ENCODE measurements at regions not wholly inside any gene's neighbourhood (a gene's known extent, or its start where the extent isn't known, plus 50 kb on each side); places are given as distances from the start of the nearest gene placed in this dataset.

DNA sequence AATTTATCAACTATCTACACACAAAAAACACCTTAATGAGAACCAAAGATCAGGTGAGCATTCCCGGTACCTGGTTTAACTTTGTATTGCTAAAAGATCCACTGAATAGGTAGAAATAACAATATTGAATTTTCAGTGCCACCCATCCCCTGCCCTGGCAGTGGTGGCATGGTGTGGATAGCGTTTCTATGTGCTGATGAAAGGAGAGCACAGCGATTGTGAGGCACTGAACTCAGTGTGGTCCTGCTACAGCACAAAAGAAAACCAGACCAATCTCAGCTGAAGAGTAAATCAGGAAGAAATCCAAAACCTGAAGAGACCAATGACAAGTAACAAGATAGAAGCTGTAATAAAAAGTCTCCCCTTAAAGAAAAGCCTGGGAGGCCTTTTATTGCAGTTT lies 984.6 kb upstream of the AGA start:
- Mint-ChIP-seq H3K4me3 (ENCODE audit: unreplicated experiment) (no peak overlapping the region), H3K27ac (ENCODE audit: unreplicated experiment) (no peak overlapping the region)
- TF ChIP-seq, protein P1, sequence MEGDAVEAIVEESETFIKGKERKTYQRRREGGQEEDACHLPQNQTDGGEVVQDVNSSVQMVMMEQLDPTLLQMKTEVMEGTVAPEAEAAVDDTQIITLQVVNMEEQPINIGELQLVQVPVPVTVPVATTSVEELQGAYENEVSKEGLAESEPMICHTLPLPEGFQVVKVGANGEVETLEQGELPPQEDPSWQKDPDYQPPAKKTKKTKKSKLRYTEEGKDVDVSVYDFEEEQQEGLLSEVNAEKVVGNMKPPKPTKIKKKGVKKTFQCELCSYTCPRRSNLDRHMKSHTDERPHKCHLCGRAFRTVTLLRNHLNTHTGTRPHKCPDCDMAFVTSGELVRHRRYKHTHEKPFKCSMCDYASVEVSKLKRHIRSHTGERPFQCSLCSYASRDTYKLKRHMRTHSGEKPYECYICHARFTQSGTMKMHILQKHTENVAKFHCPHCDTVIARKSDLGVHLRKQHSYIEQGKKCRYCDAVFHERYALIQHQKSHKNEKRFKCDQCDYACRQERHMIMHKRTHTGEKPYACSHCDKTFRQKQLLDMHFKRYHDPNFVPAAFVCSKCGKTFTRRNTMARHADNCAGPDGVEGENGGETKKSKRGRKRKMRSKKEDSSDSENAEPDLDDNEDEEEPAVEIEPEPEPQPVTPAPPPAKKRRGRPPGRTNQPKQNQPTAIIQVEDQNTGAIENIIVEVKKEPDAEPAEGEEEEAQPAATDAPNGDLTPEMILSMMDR (IDR thresholded peaks at IDR 0.05) = no peak

DNA sequence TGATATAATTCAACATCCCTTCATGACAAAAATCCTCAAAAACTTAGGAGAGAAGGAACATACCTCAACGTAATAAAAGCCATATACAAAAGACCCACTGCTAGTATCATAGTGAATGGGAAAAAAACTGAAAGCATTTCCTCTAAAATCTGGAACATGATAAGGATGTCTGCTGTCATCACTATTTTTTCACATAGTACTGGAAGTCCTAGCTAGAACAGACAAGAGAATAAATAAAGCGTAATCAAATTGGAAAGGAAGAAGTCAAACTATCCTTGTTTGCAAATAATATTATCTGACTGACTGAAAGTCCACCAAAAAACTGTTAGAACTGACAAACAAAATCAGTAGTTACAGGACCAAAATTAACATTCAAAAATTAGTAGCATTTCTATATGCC lies 985.4 kb upstream of the AGA start:
- peaks cover 5% of the 10 kb centered on the region for H3K9me3 Mint-ChIP-seq (ENCODE audit: unreplicated experiment)
- H3K4me3 Mint-ChIP-seq (ENCODE audit: unreplicated experiment) = no peak overlapping the region
- H3K27me3 Mint-ChIP-seq (ENCODE audit: unreplicated experiment) = no peaks in the 10 kb centered on the region
- H3K36me3 Mint-ChIP-seq (ENCODE audit: unreplicated experiment) = no peaks in the 10 kb centered on the region
- no peak overlapping the region for H3K27ac Mint-ChIP-seq (ENCODE audit: unreplicated experiment)
- no peak for DNase-seq (ENCODE audit: extremely low spot score, unreplicated experiment)
- TF ChIP-seq, protein P1 (IDR thresholded peaks at IDR 0.05) = no peak
- no peaks in the 10 kb centered on the region for H3K4me1 Mint-ChIP-seq (ENCODE audit: unreplicated experiment)

More for the DNA sequence above, 984.6 kb upstream of the AGA start:
- Mint-ChIP-seq H3K36me3 (ENCODE audit: unreplicated experiment) (no peaks in the 10 kb centered on the region), H3K9me3 (ENCODE audit: unreplicated experiment) (peaks cover 5% of the 10 kb centered on the region), H3K4me1 (ENCODE audit: unreplicated experiment) (no peaks in the 10 kb centered on the region), H3K27me3 (ENCODE audit: unreplicated experiment) (no peaks in the 10 kb centered on the region)
- DNase-seq (ENCODE audit: extremely low spot score, unreplicated experiment) = no peak

DNA sequence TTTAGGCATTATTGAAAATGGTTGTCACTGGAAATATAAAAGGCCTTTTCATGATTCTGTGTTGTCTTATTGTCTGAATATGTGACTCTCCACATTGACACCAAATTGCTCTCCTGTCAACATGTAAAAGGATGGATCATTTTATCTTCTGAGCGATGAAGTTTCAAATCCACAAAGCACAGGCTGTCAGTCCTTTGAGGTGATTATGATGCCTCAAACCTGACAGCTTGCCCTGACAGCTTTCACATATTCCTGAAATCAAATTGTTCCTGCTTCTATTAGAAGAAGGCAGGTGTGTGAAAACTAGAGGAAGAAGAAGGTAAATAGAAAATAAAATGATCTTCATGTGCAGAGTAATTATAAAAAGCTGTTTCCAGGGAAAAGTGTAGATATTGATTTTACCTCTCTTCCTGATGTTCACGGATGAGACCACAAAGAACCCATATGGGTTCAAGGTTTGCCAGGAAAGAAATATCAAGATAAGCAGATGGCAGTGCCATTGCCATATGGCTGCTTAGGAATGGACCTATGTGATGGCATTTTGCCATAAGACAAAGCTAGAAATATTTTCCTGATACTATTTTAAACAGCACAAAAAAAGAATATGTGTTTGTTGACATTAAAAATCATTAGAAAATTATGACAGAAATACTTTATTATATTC lies 1006.3 kb upstream of the AGA start:
- no peaks in the 10 kb centered on the region for H3K4me1 Mint-ChIP-seq (ENCODE audit: unreplicated experiment)
- H3K27me3 Mint-ChIP-seq (ENCODE audit: unreplicated experiment) = no peaks in the 10 kb centered on the region
- no peaks in the 10 kb centered on the region for H3K36me3 Mint-ChIP-seq (ENCODE audit: unreplicated experiment)
- DNase-seq (ENCODE audit: extremely low spot score, unreplicated experiment) = no peak
- peaks cover 13% of the 10 kb centered on the region for H3K9me3 Mint-ChIP-seq (ENCODE audit: unreplicated experiment)
- no peak overlapping the region for H3K4me3 Mint-ChIP-seq (ENCODE audit: unreplicated experiment)
- TF ChIP-seq, protein P1 (IDR thresholded peaks at IDR 0.05) = no peak
- no peak overlapping the region for H3K27ac Mint-ChIP-seq (ENCODE audit: unreplicated experiment)

DNA sequence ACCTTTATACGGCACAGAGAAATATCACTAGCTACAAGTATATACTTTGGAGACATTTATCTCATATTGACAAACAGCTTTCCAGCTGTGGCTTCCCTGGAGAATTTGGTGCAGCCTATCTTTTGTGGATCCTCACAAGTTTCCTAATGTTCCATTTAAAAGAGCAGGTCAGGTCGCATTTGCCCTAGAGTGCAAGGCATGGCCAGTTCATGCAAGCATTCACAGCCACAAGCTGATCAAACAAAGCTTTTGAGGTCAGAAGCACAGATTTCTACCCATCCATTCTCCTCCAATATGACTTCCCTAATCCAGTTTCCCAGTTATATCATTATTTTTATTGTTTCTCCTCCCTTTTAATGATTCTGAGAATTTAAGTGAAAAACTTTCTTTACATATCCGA lies 1008.4 kb upstream of the AGA start:
- H3K9me3 Mint-ChIP-seq (ENCODE audit: unreplicated experiment) = peaks cover 13% of the 10 kb centered on the region
- H3K27me3 Mint-ChIP-seq (ENCODE audit: unreplicated experiment) = no peaks in the 10 kb centered on the region
- H3K4me1 Mint-ChIP-seq (ENCODE audit: unreplicated experiment) = no peaks in the 10 kb centered on the region
- no peak for DNase-seq (ENCODE audit: extremely low spot score, unreplicated experiment)
- TF ChIP-seq, protein P1 (IDR thresholded peaks at IDR 0.05) = no peak
- H3K36me3 Mint-ChIP-seq (ENCODE audit: unreplicated experiment) = no peaks in the 10 kb centered on the region
- H3K27ac Mint-ChIP-seq (ENCODE audit: unreplicated experiment) = no peak overlapping the region
- no peak overlapping the region for H3K4me3 Mint-ChIP-seq (ENCODE audit: unreplicated experiment)

DNA sequence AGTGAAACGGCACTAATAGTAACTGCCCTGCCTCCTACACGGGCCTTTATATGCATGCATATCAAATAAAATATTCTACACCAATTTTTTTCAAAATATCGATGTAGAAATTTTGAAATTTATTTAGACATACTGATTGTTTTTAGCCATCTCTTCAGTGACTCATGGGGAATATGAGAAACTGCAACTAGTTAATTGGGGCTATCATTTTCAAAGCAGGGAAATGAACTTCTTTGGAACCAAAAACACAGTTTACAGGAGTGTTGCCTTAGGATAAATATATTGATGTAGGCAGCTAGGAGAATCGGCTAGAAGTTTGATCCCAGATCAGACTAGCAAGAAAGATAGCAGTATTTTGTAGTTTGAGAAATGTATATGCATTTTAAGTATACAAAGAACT lies 1010.8 kb upstream of the AGA start:
- no peak overlapping the region for H3K27ac Mint-ChIP-seq (ENCODE audit: unreplicated experiment)
- H3K9me3 Mint-ChIP-seq (ENCODE audit: unreplicated experiment) = peaks cover 14% of the 10 kb centered on the region
- H3K36me3 Mint-ChIP-seq (ENCODE audit: unreplicated experiment) = no peaks in the 10 kb centered on the region
- H3K27me3 Mint-ChIP-seq (ENCODE audit: unreplicated experiment) = no peaks in the 10 kb centered on the region
- no peaks in the 10 kb centered on the region for H3K4me1 Mint-ChIP-seq (ENCODE audit: unreplicated experiment)
- DNase-seq (ENCODE audit: extremely low spot score, unreplicated experiment) = no peak
- no peak overlapping the region for H3K4me3 Mint-ChIP-seq (ENCODE audit: unreplicated experiment)
- TF ChIP-seq, protein P1 (IDR thresholded peaks at IDR 0.05) = no peak

All from osteocyte (in vitro differentiated cells).